Testis (tissue), 2 donors: ENCODE measurements at regions not wholly inside any gene's neighbourhood (a gene's known extent, or its start where the extent isn't known, plus 50 kb on each side); places are given as distances from the start of the nearest gene placed in this dataset.

Experiments
- DNase-seq: peaks from one replicate; pipeline ENCODE4 v3.0.0-alpha.2; 2019
- H3K27ac ChIP-seq, 2 donors: fragments of 200-600 bp; sonication (generic); one replicate each; pipeline ENCODE4 v1.5.1; 2019
- H3K27me3 ChIP-seq: fragments of 200-600 bp; sonication (generic); one replicate; pipeline ENCODE4 v1.5.1; 2019
- H3K36me3 ChIP-seq: fragments of 200-600 bp; sonication (generic); one replicate; pipeline ENCODE4 v1.5.1; 2017; ENCODE audit warnings: low read depth; ENCODE audit errors: missing control alignments
- H3K4me1 ChIP-seq: fragments of 200-600 bp; sonication (generic); one replicate; pipeline ENCODE4 v1.5.1; 2019
- H3K4me3 ChIP-seq, 2 donors: fragments of 200-600 bp; sonication (generic); one replicate each; pipeline ENCODE4 v1.5.1; 2017 to 2019
- H3K9me3 ChIP-seq: fragments of 200-600 bp; sonication (generic); one replicate; pipeline ENCODE4 v1.5.1; 2017
- POLR2A ChIP-seq: fragments of 450-650 bp; IDR thresholded peaks from one replicate; pipeline ENCODE4 v1.6.1; 2017; ENCODE audit warnings: antibody characterized with exemption, mild to moderate bottlenecking, moderate library complexity
- WGBS, 2 donors: methylation state at CpG; one replicate each; pipeline ENCODE4 v1.1.5; 2018; 5-methylcytosine and 5-hydroxymethylcytosine counted together
- intact Hi-C: fragments of 100-400 bp; cut with DNase I; formaldehyde crosslinking; loops from one replicate; pipeline ENCODE4 v1.15.1; 2023; ENCODE audit warnings: low total_unique reads
- TF ChIP-seq, protein P1 (sequence below), 3 experiments: fragments of 450-650 bp in 2 of 3; fragments of 200-600 bp in 1 of 3; sonication (generic) in 1 of 3; IDR thresholded peaks; one replicate each; pipeline ENCODE4 v1.5.1; 2016 to 2019; ENCODE audit warnings: antibody characterized with exemption in 3 of 3, mild to moderate bottlenecking in 2 of 3, moderate library complexity in 1 of 3

DNA sequence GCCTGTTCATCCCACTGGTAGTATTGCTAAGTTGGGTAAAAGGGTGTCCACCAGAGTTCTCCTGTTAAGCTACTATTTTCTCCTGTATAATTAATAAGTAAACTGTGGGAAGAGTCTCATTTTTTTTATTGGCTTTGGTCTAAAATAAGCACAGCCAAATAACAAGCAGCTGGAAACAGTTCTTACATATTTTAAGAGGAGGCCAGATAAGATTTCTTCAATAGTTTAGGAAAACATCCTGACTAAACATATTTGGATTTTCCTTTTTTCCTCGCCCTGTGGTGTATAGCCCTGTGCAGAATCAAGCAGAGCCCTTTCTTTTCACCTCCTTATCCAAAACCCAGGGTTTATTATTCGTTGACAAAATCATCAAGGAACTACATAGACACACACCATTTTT is 122.2 kb upstream of the ZNF608 start:
- H3K27ac ChIP-seq = no peak overlapping the region
- WGBS, 2 donors = 58 to 63% methylated on average over 2 of the region's 2 CpGs
- DNase-seq = no peak
- H3K27me3 ChIP-seq = no peaks in the 10 kb centered on the region
- peaks cover 12% of the 10 kb centered on the region for H3K4me1 ChIP-seq
- no peaks in the 10 kb centered on the region for H3K9me3 ChIP-seq
- intact Hi-C loops = no loop called here
- H3K4me3 ChIP-seq = no peak overlapping the region
- TF ChIP-seq, protein P1, sequence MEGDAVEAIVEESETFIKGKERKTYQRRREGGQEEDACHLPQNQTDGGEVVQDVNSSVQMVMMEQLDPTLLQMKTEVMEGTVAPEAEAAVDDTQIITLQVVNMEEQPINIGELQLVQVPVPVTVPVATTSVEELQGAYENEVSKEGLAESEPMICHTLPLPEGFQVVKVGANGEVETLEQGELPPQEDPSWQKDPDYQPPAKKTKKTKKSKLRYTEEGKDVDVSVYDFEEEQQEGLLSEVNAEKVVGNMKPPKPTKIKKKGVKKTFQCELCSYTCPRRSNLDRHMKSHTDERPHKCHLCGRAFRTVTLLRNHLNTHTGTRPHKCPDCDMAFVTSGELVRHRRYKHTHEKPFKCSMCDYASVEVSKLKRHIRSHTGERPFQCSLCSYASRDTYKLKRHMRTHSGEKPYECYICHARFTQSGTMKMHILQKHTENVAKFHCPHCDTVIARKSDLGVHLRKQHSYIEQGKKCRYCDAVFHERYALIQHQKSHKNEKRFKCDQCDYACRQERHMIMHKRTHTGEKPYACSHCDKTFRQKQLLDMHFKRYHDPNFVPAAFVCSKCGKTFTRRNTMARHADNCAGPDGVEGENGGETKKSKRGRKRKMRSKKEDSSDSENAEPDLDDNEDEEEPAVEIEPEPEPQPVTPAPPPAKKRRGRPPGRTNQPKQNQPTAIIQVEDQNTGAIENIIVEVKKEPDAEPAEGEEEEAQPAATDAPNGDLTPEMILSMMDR (IDR thresholded peaks at IDR 0.05) = no peak
- no peak for TF ChIP-seq POLR2A
- H3K36me3 ChIP-seq = no peaks in the 10 kb centered on the region

GRCh38 chr5:124869426-124870033 is 123.1 kb upstream of the ZNF608 start:
- TF ChIP-seq, protein P1 (IDR thresholded peaks at IDR 0.05) = no peak
- no peak for TF ChIP-seq POLR2A
- 46 to 54% methylated on average over 2 of the region's 2 CpGs for WGBS, 2 donors
- no peak overlapping the region for H3K27ac ChIP-seq

DNA sequence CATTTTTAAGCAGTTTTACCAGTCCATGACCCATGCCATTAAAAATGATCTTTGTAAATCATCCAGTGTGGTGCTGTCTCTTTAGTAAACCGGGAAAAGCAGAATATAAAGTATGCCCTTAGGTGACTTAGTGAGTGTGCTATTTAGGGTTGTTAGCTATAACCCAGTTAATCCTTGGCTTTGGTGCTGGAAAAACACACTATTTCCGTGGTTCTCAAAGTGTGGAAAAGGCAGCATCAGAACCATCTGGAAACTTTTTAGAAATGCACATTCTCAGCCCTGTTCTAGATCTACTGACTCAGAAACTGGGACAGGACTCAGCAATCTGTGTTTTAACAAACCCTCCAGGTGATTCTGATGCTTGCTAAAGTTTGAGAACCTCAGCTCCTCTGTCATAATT is 123.6 kb upstream of the ZNF608 start:
- no peak for DNase-seq
- Histone ChIP-seq H3K27me3 (no peaks in the 10 kb centered on the region), H3K36me3 (no peaks in the 10 kb centered on the region), H3K4me3 (no peak overlapping the region), H3K9me3 (no peaks in the 10 kb centered on the region), H3K4me1 (peaks cover 12% of the 10 kb centered on the region), H3K27ac (no peak overlapping the region)
- intact Hi-C loops = no loop called here
- no peak for TF ChIP-seq POLR2A
- TF ChIP-seq, protein P1 (IDR thresholded peaks at IDR 0.05) = no peak
- WGBS, 2 donors = 34 to 55% methylated on average over 2 of the region's 2 CpGs

More at GRCh38 chr5:124869426-124870033, 123.1 kb upstream of the ZNF608 start:
- H3K4me3 ChIP-seq = no peak overlapping the region
- H3K4me1 ChIP-seq = peaks cover 12% of the 10 kb centered on the region
- no peaks in the 10 kb centered on the region for H3K9me3 ChIP-seq
- intact Hi-C loops = no loop called here
- DNase-seq = no peak
- no peaks in the 10 kb centered on the region for H3K27me3 ChIP-seq
- H3K36me3 ChIP-seq = no peaks in the 10 kb centered on the region

DNA sequence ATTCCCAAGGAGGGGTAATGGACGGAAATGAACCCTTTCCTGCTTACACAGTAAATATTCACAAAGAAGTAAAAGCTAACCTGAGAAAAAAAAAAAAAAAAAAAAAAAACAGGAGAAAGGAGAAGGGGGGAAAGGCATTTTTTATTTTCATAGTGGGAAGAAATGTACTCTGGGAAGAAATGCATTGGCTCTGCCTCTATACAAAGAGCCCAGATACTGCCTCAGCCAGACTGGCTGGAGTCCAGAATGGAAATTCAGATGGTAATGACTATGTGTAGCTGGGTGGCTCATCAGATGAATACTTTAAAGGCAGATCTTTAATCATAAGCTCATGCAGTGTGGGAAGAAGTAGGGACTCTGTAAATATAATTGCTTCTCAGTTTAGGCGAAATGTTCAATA is 124.9 kb upstream of the ZNF608 start:
- H3K27ac ChIP-seq = no peak overlapping the region
- no peak overlapping the region for H3K4me3 ChIP-seq
- intact Hi-C loops = no loop called here
- H3K4me1 ChIP-seq = peaks cover 12% of the 10 kb centered on the region
- WGBS, 2 donors = 92 to 96% methylated on average over 2 of the region's 2 CpGs
- H3K9me3 ChIP-seq = no peaks in the 10 kb centered on the region
- no peaks in the 10 kb centered on the region for H3K27me3 ChIP-seq
- H3K36me3 ChIP-seq = no peaks in the 10 kb centered on the region
- TF ChIP-seq, protein P1 (IDR thresholded peaks at IDR 0.05) = no peak
- no peak for TF ChIP-seq POLR2A
- no peak for DNase-seq

DNA sequence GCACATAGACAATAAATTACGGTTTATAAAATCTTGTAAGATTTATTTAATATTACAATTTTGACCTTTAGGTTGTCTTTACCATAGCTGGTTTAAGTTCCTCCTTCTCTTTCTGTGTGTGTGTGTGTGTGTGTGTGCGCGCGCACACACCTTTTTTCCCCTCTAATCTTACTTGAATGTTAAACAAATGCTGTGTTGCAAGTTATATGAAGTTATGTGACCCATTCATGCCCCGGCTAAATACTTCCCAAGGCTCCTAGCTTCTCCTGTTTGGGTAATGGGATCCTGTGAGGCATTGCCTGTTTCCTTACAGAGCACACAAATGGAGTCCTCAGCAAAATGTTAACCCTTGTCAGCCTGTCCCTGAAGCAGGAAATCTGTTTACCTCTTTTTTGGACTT is 125.6 kb upstream of the ZNF608 start:
- no peak for DNase-seq
- Histone ChIP-seq H3K27me3 (no peaks in the 10 kb centered on the region), H3K36me3 (no peaks in the 10 kb centered on the region), H3K27ac (no peak overlapping the region), H3K4me1 (peaks cover 12% of the 10 kb centered on the region), H3K4me3 (no peak overlapping the region), H3K9me3 (no peaks in the 10 kb centered on the region)
- intact Hi-C loops = no loop called here
- WGBS, 2 donors = 86 to 93% methylated on average over 5 of the region's 5 CpGs
- no peak for TF ChIP-seq POLR2A
- TF ChIP-seq, protein P1 (IDR thresholded peaks at IDR 0.05) = no peak
